ACC112 (cell line): ENCODE measurements at regions not wholly inside any gene's neighbourhood (a gene's known extent, or its start where the extent isn't known, plus 50 kb on each side); places are given as distances from the start of the nearest gene placed in this dataset.

Experiments used
- H2AFZ ChIP-seq: fragments of 200-600 bp; sonication (generic); one replicate; pipeline ENCODE4 v1.6.0; 2017; ENCODE audit warnings: antibody characterized with exemption, low read length; ENCODE audit not compliant: unreplicated experiment
- H3K27ac ChIP-seq: fragments of 200-600 bp; sonication (generic); 2 replicates; pipeline ENCODE4 v1.5.1; 2014; ENCODE audit warnings: low read depth, mild to moderate bottlenecking, antibody characterized with exemption, low read length, moderate library complexity
- H3K27me3 ChIP-seq: fragments of 200-600 bp; sonication (generic); 2 replicates; pipeline ENCODE4 v1.6.1; 2014; ENCODE audit warnings: mild to moderate bottlenecking, antibody characterized with exemption, low read length, moderate library complexity, mixed read lengths; ENCODE audit not compliant: insufficient read depth
- H3K36me3 ChIP-seq: fragments of 200-600 bp; sonication (generic); 2 replicates; pipeline ENCODE4 v1.6.1; 2016; ENCODE audit warnings: mild to moderate bottlenecking, antibody characterized with exemption, low read length, moderate library complexity, mixed read lengths; ENCODE audit not compliant: insufficient read depth
- H3K4me1 ChIP-seq: fragments of 200-600 bp; sonication (generic); one replicate; pipeline ENCODE4 v1.6.1; 2016; ENCODE audit warnings: low read length, mixed read lengths; ENCODE audit not compliant: insufficient read depth, unreplicated experiment, control insufficient read depth
- H3K4me3 ChIP-seq: fragments of 200-600 bp; sonication (generic); 2 replicates; pipeline ENCODE4 v1.5.1; 2014; ENCODE audit warnings: mild to moderate bottlenecking, low read depth, low read length
- H3K79me2 ChIP-seq: fragments of 200-600 bp; sonication (generic); one replicate; pipeline ENCODE4 v1.6.0; 2016; ENCODE audit warnings: low read length; ENCODE audit not compliant: control insufficient read depth, unreplicated experiment, insufficient read depth

- H3K4me3 ChIP-seq, result no peak overlapping the region
- no peaks in the 10 kb centered on the region for H3K79me2 ChIP-seq
- no peak overlapping the region for H3K27ac ChIP-seq
- no peaks in the 10 kb centered on the region for H3K4me1 ChIP-seq
- no peaks in the 10 kb centered on the region for H3K36me3 ChIP-seq
- no peaks in the 10 kb centered on the region for H3K27me3 ChIP-seq
- H2AFZ ChIP-seq, result no peak overlapping the region
These were observed 71.0 kb downstream of the SEM1 start for GRCh38 chr7:96638669-96639068.

GRCh38 chr7:96637522-96637921, 72.1 kb downstream of the SEM1 start:
- Histone ChIP-seq H3K27me3 (no peaks in the 10 kb centered on the region), H3K4me3 (no peak overlapping the region), H2AFZ (no peak overlapping the region), H3K27ac (no peak overlapping the region), H3K36me3 (no peaks in the 10 kb centered on the region), H3K79me2 (no peaks in the 10 kb centered on the region), H3K4me1 (no peaks in the 10 kb centered on the region)

GRCh38 chr7:96636979-96637378, 72.7 kb downstream of the SEM1 start:
- H3K4me3 ChIP-seq, result no peak overlapping the region
- no peaks in the 10 kb centered on the region for H3K36me3 ChIP-seq
- no peaks in the 10 kb centered on the region for H3K27me3 ChIP-seq
- H3K27ac ChIP-seq, result no peak overlapping the region
- H2AFZ ChIP-seq, result no peak overlapping the region
- no peaks in the 10 kb centered on the region for H3K79me2 ChIP-seq
- no peaks in the 10 kb centered on the region for H3K4me1 ChIP-seq

GRCh38 chr7:96636342-96636860, 73.2 kb downstream of the SEM1 start:
- Histone ChIP-seq H3K79me2 (no peaks in the 10 kb centered on the region), H2AFZ (no peak overlapping the region), H3K36me3 (no peaks in the 10 kb centered on the region), H3K4me3 (no peak overlapping the region), H3K4me1 (no peaks in the 10 kb centered on the region), H3K27ac (no peak overlapping the region), H3K27me3 (no peaks in the 10 kb centered on the region; the same call in 1 of the 2 replicates)

GRCh38 chr7:96629884-96630283, 79.8 kb downstream of the SEM1 start:
- H2AFZ ChIP-seq, result no peak overlapping the region
- H3K36me3 ChIP-seq, result no peaks in the 10 kb centered on the region
- H3K27me3 ChIP-seq, result peaks cover 4% of the 10 kb centered on the region
- H3K4me3 ChIP-seq, result no peak overlapping the region
- no peaks in the 10 kb centered on the region for H3K79me2 ChIP-seq
- H3K27ac ChIP-seq, result no peak overlapping the region
- no peaks in the 10 kb centered on the region for H3K4me1 ChIP-seq

- no peaks in the 10 kb centered on the region for H3K36me3 ChIP-seq
- H2AFZ ChIP-seq, result no peak overlapping the region
- no peaks in the 10 kb centered on the region for H3K4me1 ChIP-seq
- no peaks in the 10 kb centered on the region for H3K79me2 ChIP-seq
- H3K27me3 ChIP-seq, result peaks cover 4% of the 10 kb centered on the region; the same call in 1 of the 2 replicates
- no peak overlapping the region for H3K27ac ChIP-seq
- no peak overlapping the region for H3K4me3 ChIP-seq
These were observed 84.7 kb downstream of the SEM1 start for GRCh38 chr7:96624954-96625353.

- Histone ChIP-seq H3K79me2 (no peaks in the 10 kb centered on the region), H3K4me3 (no peak overlapping the region), H2AFZ (no peak overlapping the region), H3K4me1 (no peaks in the 10 kb centered on the region), H3K27ac (no peak overlapping the region), H3K27me3 (peaks cover 8% of the 10 kb centered on the region), H3K36me3 (no peaks in the 10 kb centered on the region)
These were observed 87.7 kb downstream of the SEM1 start for GRCh38 chr7:96621932-96622331.

GRCh38 chr7:96614154-96614867, 95.3 kb downstream of the SEM1 start:
- Histone ChIP-seq H3K79me2 (no peaks in the 10 kb centered on the region), H2AFZ (no peak overlapping the region), H3K4me1 (no peaks in the 10 kb centered on the region), H3K36me3 (no peaks in the 10 kb centered on the region), H3K27ac (no peak overlapping the region), H3K4me3 (no peak overlapping the region), H3K27me3 (peaks cover 6% of the 10 kb centered on the region; the same call in 1 of the 2 replicates)

GRCh38 chr7:96612034-96612433, 97.6 kb downstream of the SEM1 start:
- no peaks in the 10 kb centered on the region for H3K36me3 ChIP-seq

GRCh38 chr7:96605045-96605716, 104.5 kb downstream of the SEM1 start:
- H3K4me3 ChIP-seq, result no peak overlapping the region
- H3K4me1 ChIP-seq, result no peaks in the 10 kb centered on the region
- peaks cover 28% of the 10 kb centered on the region for H3K27me3 ChIP-seq
- H3K27ac ChIP-seq, result no peak overlapping the region
- H3K36me3 ChIP-seq, result no peaks in the 10 kb centered on the region
- no peaks in the 10 kb centered on the region for H3K79me2 ChIP-seq
- no peak overlapping the region for H2AFZ ChIP-seq

More at GRCh38 chr7:96612034-96612433, 97.6 kb downstream of the SEM1 start:
- Histone ChIP-seq H3K27ac (no peak overlapping the region), H3K27me3 (peaks cover 7% of the 10 kb centered on the region; the same call in 1 of the 2 replicates), H3K4me1 (no peaks in the 10 kb centered on the region), H3K4me3 (no peak overlapping the region), H2AFZ (no peak overlapping the region), H3K79me2 (no peaks in the 10 kb centered on the region)
